Stomach (tissue), 8 donors: ENCODE measurements at regions not wholly inside any gene's neighbourhood (a gene's known extent, or its start where the extent isn't known, plus 50 kb on each side); places are given as distances from the start of the nearest gene placed in this dataset.

ENCODE experiments used
- DNase-seq, 2 donors: peaks; one replicate each; pipeline versions ENCODE4 v3.0.0 to v3.0.0-alpha.2; 2013 to 2019
- H3K27ac ChIP-seq, 5 donors: fragments of 200-600 bp in 4 of 5; sonication (generic) in 4 of 5; one replicate each; pipeline ENCODE4 v1.5.1; 2013 to 2019; ENCODE audit warnings: mild to moderate bottlenecking in 1 of 5, moderate library complexity in 1 of 5
- H3K27me3 ChIP-seq, 3 donors: fragments of 200-600 bp; sonication (generic); one replicate each; pipeline ENCODE4 v1.5.1; 2017 to 2019; ENCODE audit warnings: mixed run types in 1 of 3
- H3K36me3 ChIP-seq, 4 donors: fragments of 200-600 bp; sonication (generic); 1 replicate in 3 of 4; 2 replicates in 1 of 4; pipeline ENCODE4 v1.5.1; 2016 to 2019
- H3K4me1 ChIP-seq, 4 donors: fragments of 200-600 bp; sonication (generic); one replicate each; pipeline ENCODE4 v1.5.1; 2016 to 2019
- H3K4me3 ChIP-seq, 4 donors: fragments of 200-600 bp; sonication (generic) in 3 of 4; one replicate each; pipeline ENCODE4 v1.5.1; 2016 to 2019; ENCODE audit warnings: mild to moderate bottlenecking in 1 of 4
- H3K9me3 ChIP-seq, 4 donors: fragments of 200-600 bp; sonication (generic); one replicate each; pipeline ENCODE4 v1.5.1; 2016 to 2019
- EP300 ChIP-seq: sonication (generic); formaldehyde crosslinking; IDR thresholded peaks from one replicate; pipeline ENCODE4 v1.6.1; 2017; ENCODE audit warnings: antibody characterized with exemption
- POLR2A ChIP-seq, 4 donors: fragments of 450-650 bp; IDR thresholded peaks; one replicate each; pipeline ENCODE4 v1.6.1; 2016; ENCODE audit warnings: antibody characterized with exemption in 4 of 4, control low read depth in 2 of 4, mild to moderate bottlenecking in 1 of 4, moderate library complexity in 1 of 4
- POLR2AphosphoS5 ChIP-seq, 3 donors: sonication (generic); formaldehyde crosslinking; IDR thresholded peaks; one replicate each; pipeline ENCODE4 v1.6.1; 2016; ENCODE audit warnings: antibody characterized with exemption in 3 of 3
- WGBS, 5 donors: extraction: QIAGEN DNeasy Blood & Tissue Kit in 3 of 5; methylation state at CpG; one replicate each; pipeline versions ENCODE4 v1.1.5 to v1.1.7; 2013 to 2018; 5-methylcytosine and 5-hydroxymethylcytosine counted together
- intact Hi-C: fragments of 100-400 bp; cut with DNase I; formaldehyde crosslinking; loops from one replicate; pipeline ENCODE4 v1.15.1; 2023; ENCODE audit warnings: low total_unique reads
- TF ChIP-seq, protein P1 (sequence below), 7 experiments: fragments of 450-650 bp in 4 of 7; fragments of 200-600 bp in 3 of 7; sonication (generic) in 3 of 7; IDR thresholded peaks; one replicate each; pipeline ENCODE4 v1.5.1; 2016 to 2019; ENCODE audit warnings: antibody characterized with exemption in 7 of 7, control low read depth in 2 of 7, mild to moderate bottlenecking in 1 of 7
- donor health status: healthy with polysubstance abuse.
- donor health status: Bipolar disorder and iron deficiency.
- donor health status: healthy.

DNA sequence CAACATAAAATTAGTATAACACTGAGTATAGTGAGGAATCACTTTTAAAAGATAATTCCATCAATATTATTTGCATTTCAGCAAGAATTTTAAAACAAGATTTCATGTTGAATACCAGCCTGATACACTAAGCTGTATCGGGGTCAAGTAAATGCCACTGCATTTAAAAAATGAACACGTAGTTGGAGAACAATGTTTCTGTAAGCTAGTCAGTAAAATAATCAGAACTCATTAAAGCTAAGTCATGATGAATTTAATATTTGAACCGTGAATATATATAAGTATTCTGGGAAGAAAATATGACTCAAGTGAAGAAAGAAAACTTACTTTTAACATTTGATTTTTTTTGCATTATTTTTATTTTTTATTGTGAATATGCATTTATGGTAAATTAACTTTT lies 611.0 kb upstream of the PABPC4L start:
- Histone ChIP-seq H3K9me3 (peaks cover 0 to 11% (median 9%) of the 10 kb centered on the region in 4 donors), H3K36me3 (no peaks in the 10 kb centered on the region), H3K4me3 (no peak overlapping the region), H3K27ac (no peak overlapping the region), H3K4me1 (no peaks in the 10 kb centered on the region), H3K27me3 (no peaks in the 10 kb centered on the region)
- TF ChIP-seq, protein P1, sequence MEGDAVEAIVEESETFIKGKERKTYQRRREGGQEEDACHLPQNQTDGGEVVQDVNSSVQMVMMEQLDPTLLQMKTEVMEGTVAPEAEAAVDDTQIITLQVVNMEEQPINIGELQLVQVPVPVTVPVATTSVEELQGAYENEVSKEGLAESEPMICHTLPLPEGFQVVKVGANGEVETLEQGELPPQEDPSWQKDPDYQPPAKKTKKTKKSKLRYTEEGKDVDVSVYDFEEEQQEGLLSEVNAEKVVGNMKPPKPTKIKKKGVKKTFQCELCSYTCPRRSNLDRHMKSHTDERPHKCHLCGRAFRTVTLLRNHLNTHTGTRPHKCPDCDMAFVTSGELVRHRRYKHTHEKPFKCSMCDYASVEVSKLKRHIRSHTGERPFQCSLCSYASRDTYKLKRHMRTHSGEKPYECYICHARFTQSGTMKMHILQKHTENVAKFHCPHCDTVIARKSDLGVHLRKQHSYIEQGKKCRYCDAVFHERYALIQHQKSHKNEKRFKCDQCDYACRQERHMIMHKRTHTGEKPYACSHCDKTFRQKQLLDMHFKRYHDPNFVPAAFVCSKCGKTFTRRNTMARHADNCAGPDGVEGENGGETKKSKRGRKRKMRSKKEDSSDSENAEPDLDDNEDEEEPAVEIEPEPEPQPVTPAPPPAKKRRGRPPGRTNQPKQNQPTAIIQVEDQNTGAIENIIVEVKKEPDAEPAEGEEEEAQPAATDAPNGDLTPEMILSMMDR (IDR thresholded peaks at IDR 0.05), result no peak
- TF ChIP-seq EP300 (no peak), POLR2A (IDR thresholded peaks at IDR 0.05) (no peak), POLR2AphosphoS5 (IDR thresholded peaks at IDR 0.05) (no peak)
- intact Hi-C loops, result no loop called here
- DNase-seq, result no peak
- 72 to 86% (median 84%) methylated on average over 3 of the region's 3 CpGs for WGBS, 5 donors

DNA sequence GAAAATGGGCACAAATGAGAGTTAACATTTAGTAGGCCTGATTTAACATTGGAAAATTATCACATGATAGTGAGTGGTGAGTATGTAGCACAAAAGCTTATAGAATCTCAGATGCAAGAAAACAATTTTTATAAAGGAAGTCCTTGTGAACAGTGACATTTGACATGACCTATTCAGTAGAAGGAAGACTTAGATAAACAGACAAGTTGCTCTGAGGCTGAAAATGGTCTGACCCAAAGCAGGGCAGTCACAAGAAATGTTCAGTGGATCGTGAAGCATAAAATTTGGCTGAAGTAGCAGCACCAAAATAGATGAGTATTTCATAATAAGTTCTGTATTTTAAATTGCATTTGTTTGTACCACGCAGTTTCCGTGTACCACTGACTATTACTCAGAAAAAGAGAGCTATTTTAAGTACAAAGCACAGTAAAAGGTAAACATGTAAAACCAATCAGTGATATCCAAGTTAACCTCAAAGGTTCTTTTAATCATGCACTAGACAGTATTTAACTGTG lies 605.7 kb upstream of the PABPC4L start:
- no peaks in the 10 kb centered on the region for H3K9me3 ChIP-seq
- no peaks in the 10 kb centered on the region for H3K4me1 ChIP-seq
- H3K4me3 ChIP-seq, result no peak overlapping the region
- H3K27ac ChIP-seq, result no peak overlapping the region
- TF ChIP-seq EP300 (no peak), POLR2AphosphoS5 (IDR thresholded peaks at IDR 0.05) (no peak), POLR2A (IDR thresholded peaks at IDR 0.05) (no peak)
- TF ChIP-seq, protein P1 (IDR thresholded peaks at IDR 0.05), result no peak
- DNase-seq, result no peak
- H3K27me3 ChIP-seq, result no peaks in the 10 kb centered on the region
- 20 to 35% (median 22%) methylated on average over 3 of the region's 3 CpGs for WGBS, 5 donors
- intact Hi-C loops, result no loop called here
- H3K36me3 ChIP-seq, result no peaks in the 10 kb centered on the region

DNA sequence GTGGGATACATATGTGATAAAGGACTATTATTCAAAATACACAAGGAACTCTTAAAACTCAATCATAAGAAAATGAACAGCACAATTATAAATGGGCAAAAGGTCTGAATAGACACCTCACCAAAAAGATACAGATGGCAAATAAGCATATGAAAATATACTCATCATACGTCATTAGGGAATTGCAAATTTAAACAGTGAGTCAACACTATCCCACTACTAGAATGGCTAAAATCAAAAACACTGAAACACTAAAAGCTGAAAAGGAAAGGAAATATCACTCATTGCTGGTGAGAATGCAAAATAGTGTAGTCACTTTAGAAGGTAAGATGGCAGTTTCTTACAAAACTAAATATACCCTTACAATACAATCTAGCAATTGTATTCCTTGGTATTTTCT lies 597.0 kb upstream of the PABPC4L start:
- Histone ChIP-seq H3K27me3 (no peaks in the 10 kb centered on the region), H3K27ac (no peak overlapping the region), H3K36me3 (no peaks in the 10 kb centered on the region), H3K4me3 (no peak overlapping the region), H3K4me1 (no peaks in the 10 kb centered on the region), H3K9me3 (peaks cover 0 to 7% (median 0%) of the 10 kb centered on the region in 4 donors)
- DNase-seq, result no peak
- TF ChIP-seq POLR2AphosphoS5 (IDR thresholded peaks at IDR 0.05), result no peak
- no peak for TF ChIP-seq POLR2A (IDR thresholded peaks at IDR 0.05)
- TF ChIP-seq, protein P1 (IDR thresholded peaks at IDR 0.05), result no peak
- TF ChIP-seq EP300, result no peak
- 86 to 95% (median 92%) methylated on average over 1 of the region's 1 CpG for WGBS, 5 donors
- intact Hi-C loops, result no loop called here

DNA sequence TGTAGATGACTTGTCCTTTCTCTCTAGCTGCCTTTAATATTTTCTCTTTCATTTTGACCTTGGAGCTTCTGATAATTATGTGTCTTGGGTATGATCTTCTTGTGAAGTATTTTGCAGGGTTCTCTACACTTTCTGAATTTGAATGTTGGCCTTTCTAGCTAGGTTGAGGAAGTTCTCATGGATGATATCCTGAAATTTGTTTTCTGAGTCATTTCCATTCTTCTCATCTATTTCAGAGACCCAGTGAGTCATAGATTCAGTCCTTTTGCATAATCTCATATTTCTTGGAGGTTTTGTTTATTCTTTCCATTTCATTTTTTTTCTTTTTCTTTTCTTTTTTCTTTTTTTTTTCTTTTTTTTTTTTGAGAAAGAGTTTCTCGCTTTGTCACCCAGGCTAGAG lies 585.7 kb upstream of the PABPC4L start:
- Histone ChIP-seq H3K27ac (no peak overlapping the region), H3K4me1 (no peaks in the 10 kb centered on the region), H3K4me3 (no peak overlapping the region), H3K27me3 (no peaks in the 10 kb centered on the region), H3K36me3 (no peaks in the 10 kb centered on the region), H3K9me3 (peaks cover 0 to 17% (median 7%) of the 10 kb centered on the region in 4 donors)
- WGBS, 5 donors, result 80 to 94% (median 92%) methylated on average over 1 of the region's 1 CpG
- no peak for TF ChIP-seq POLR2AphosphoS5 (IDR thresholded peaks at IDR 0.05)
- TF ChIP-seq EP300, result no peak
- TF ChIP-seq, protein P1 (IDR thresholded peaks at IDR 0.05), result no peak
- TF ChIP-seq POLR2A (IDR thresholded peaks at IDR 0.05), result no peak
- no peak for DNase-seq
- intact Hi-C loops, result no loop called here
